Spleen (tissue), 11 donors: ENCODE measurements at regions not wholly inside any gene's neighbourhood (a gene's known extent, or its start where the extent isn't known, plus 50 kb on each side); places are given as distances from the start of the nearest gene placed in this dataset.

Experiments used
- DNase-seq: peaks from one replicate; pipeline ENCODE4 v3.0.0-alpha.2; 2020
- H3K27ac ChIP-seq, 8 donors: fragments of 200-600 bp; sonication (generic) in 7 of 8; 1 replicate in 4 of 8; 2 replicates in 4 of 8; pipeline versions ENCODE4 v1.5.0 to v1.8.0; 2016 to 2021; ENCODE audit warnings: inconsistent platforms in 4 of 8, mild to moderate bottlenecking in 4 of 8, moderate library complexity in 1 of 8
- H3K27me3 ChIP-seq, 7 donors: fragments of 200-600 bp; sonication (generic) in 6 of 7; replicated peaks in 1 of 7; 1 replicate in 4 of 7; 2 replicates in 3 of 7; pipeline versions ENCODE4 v1.5.0 to v1.8.0; 2016 to 2021; ENCODE audit warnings: inconsistent platforms in 3 of 7, mild to moderate bottlenecking in 1 of 7
- H3K36me3 ChIP-seq, 6 donors: fragments of 200-600 bp; sonication (generic) in 5 of 6; 1 replicate in 4 of 6; 2 replicates in 2 of 6; pipeline versions ENCODE4 v1.5.0 to v1.8.0; 2016 to 2021; ENCODE audit warnings: inconsistent platforms in 2 of 6
- H3K4me1 ChIP-seq, 6 donors: fragments of 200-600 bp; sonication (generic) in 5 of 6; 1 replicate in 3 of 6; 2 replicates in 3 of 6; pipeline versions ENCODE4 v1.5.0 to v1.8.0; 2016 to 2021; ENCODE audit warnings: inconsistent platforms in 3 of 6
- H3K4me3 ChIP-seq, 8 donors: fragments of 200-600 bp; sonication (generic) in 7 of 8; 1 replicate in 4 of 8; 2 replicates in 4 of 8; pipeline versions ENCODE4 v1.5.0 to v1.8.0; 2016 to 2021; ENCODE audit warnings: inconsistent platforms in 4 of 8, mild to moderate bottlenecking in 4 of 8, moderate library complexity in 2 of 8
- H3K9me3 ChIP-seq, 8 donors: fragments of 200-600 bp; sonication (generic) in 7 of 8; 1 replicate in 4 of 8; 2 replicates in 4 of 8; pipeline versions ENCODE4 v1.5.0 to v1.8.0; 2016 to 2021; ENCODE audit warnings: inconsistent platforms in 4 of 8
- CTCF ChIP-seq, 11 experiments: fragments of 200-600 bp in 7 of 11; fragments of 450-650 bp in 4 of 11; sonication (generic) in 4 of 11; IDR thresholded peaks in 8 of 11; conservative IDR thresholded peaks in 3 of 11; 1 replicate in 7 of 11; 2 replicates in 4 of 11; pipeline versions ENCODE4 v1.4.0 to v1.8.0; 2016 to 2021; ENCODE audit warnings: antibody characterized with exemption in 11 of 11, inconsistent platforms in 4 of 11, mild to moderate bottlenecking in 1 of 11
- POLR2A ChIP-seq, 3 donors: fragments of 450-650 bp; IDR thresholded peaks; one replicate each; pipeline ENCODE4 v1.5.1; 2017; ENCODE audit warnings: antibody characterized with exemption in 3 of 3, mild to moderate bottlenecking in 1 of 3
- POLR2AphosphoS5 ChIP-seq, 3 donors: sonication (generic); formaldehyde crosslinking; IDR thresholded peaks; one replicate each; pipeline ENCODE4 v1.5.1; 2017; ENCODE audit warnings: antibody characterized with exemption in 3 of 3
- WGBS, 5 donors: extraction: QIAGEN DNeasy Blood & Tissue Kit in 3 of 5; methylation state at CpG; one replicate each; pipeline versions ENCODE4 v1.1.5 to v1.1.7; 2013 to 2018; 5-methylcytosine and 5-hydroxymethylcytosine counted together
- intact Hi-C: fragments of 100-400 bp; cut with DNase I; formaldehyde crosslinking; loops from one replicate; pipeline ENCODE4 v1.15.0; 2023; ENCODE audit warnings: low total_unique reads
- microRNA-seq, 3 donors: library from miRNA; unstranded; fragments of <30 nt; microRNA quantifications; one replicate each; pipeline versions ENCODE4 to v1.1.0, GENCODE V29; 2019 to 2020
- small RNA-seq, 4 donors: library from RNA; depleted of rRNA; stranded (forward); fragments of <200 nt; gene quantifications; one replicate each; pipeline ENCODE3, GENCODE V24; 2016
- donor health status: healthy with polysubstance abuse.
- donor health status: DM: no; HTN: no; CAD: no; lungs with moderate emphysema.
- donor health status: DM: no; HTN: no; CAD: no.
- donor health status: Bipolar disorder and iron deficiency.
- donor health status: healthy.
- donor health status: DM: no; HTN: no; CAD: no.
- donor health status: DM: yes; HTN: yes; CAD: no.

DNA sequence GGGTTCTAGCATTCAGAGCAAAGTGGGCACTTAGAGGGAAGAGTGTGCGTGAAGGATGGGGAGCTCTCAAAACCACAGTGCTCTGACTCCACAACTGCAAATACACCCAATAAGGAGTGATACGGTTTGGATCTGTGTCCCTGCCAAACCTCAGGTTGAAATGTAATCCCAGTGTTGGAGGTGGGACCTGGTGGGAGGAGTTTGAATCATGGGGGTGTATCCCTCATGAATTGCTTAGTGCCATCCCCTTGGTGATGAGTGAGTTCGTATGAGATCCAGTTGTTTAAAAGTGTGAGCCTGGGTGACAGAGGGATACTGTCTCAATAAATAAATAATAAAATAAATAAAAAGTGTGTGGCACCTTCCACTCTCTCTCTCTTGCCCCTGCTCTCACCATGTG is 50.3 kb upstream of the CCDC85A start:
- DNase-seq = no peak
- Histone ChIP-seq H3K4me1 (no peaks in the 10 kb centered on the region), H3K36me3 (no peaks in the 10 kb centered on the region), H3K9me3 (no peaks in the 10 kb centered on the region), H3K4me3 (no peak overlapping the region), H3K27ac (peak overlapping the region in 1 of 8 donors; percentile 3), H3K27me3 (no peaks in the 10 kb centered on the region)
- intact Hi-C loops = loop anchor here (10.0 kb wide), 1 partner anchor 419 kb away; no protein-coding TSS in a partner anchor
- no peak for TF ChIP-seq POLR2A (IDR thresholded peaks at IDR 0.05)
- no peak for TF ChIP-seq POLR2AphosphoS5 (IDR thresholded peaks at IDR 0.05)
- no peak for TF ChIP-seq CTCF (IDR thresholded peaks at IDR 0.05 in 8 of 11, conservative IDR thresholded peaks at IDR 0.05 in 3 of 11)
- whole genome bisulfite sequencing, 5 donors = 64 to 85% (median 68%) methylated on average over 3 of the region's 3 CpGs

- intact Hi-C loops = loop anchor here (10.0 kb wide), 1 partner anchor 419 kb away; no protein-coding TSS in a partner anchor
- no peaks in the 10 kb centered on the region for H3K4me1 ChIP-seq
- DNase-seq = no peak
- H3K9me3 ChIP-seq = no peaks in the 10 kb centered on the region
- WGBS, 5 donors = 36 to 41% (median 40%) methylated on average over 9 of the region's 9 CpGs
- peak overlapping the region in 1 of 8 donors; percentile 3 for H3K27ac ChIP-seq
- no peak for TF ChIP-seq POLR2A (IDR thresholded peaks at IDR 0.05)
- TF ChIP-seq POLR2AphosphoS5 (IDR thresholded peaks at IDR 0.05) = no peak
- TF ChIP-seq CTCF (IDR thresholded peaks at IDR 0.05 in 8 of 11, conservative IDR thresholded peaks at IDR 0.05 in 3 of 11) = no peak
- no peaks in the 10 kb centered on the region for H3K27me3 ChIP-seq
- H3K4me3 ChIP-seq = no peak overlapping the region
- no peaks in the 10 kb centered on the region for H3K36me3 ChIP-seq
Measured at GRCh38 chr2:56133931-56134629, 49.7 kb upstream of the CCDC85A start.

Small RNA genes in the stretch of these regions (microRNA-seq; reads per million reads assigned to microRNA genes)
- gene MIR216A = 1.1 to 2.0 (median 1.4) reads per million in 3 donors
- 0 to 1.1 (median 0) reads per million in 3 donors for gene MIR216B
- 1.8 to 9.9 (median 6.7) reads per million in 3 donors for gene MIR217

Small RNA genes in the stretch of these regions (small RNA-seq; reads per million reads assigned to genes)
- gene MIR216A (0 to 0.23 (median 0.15) reads per million in 4 donors), gene MIR216B (0 reads per million in 4 donors), gene MIR217 (0 to 0.29 (median 0) reads per million in 4 donors)
